ENCODE measurements at regions not wholly inside any gene's neighbourhood (a gene's known extent, or its start where the extent isn't known, plus 50 kb on each side); places are given as distances from the start of the nearest gene placed in this dataset.
"Not testable (repeated sequence)": the region's sequence is repeated elsewhere in the genome, so short reads cannot be mapped to it uniquely, and the experiment has no call there.

DNA sequence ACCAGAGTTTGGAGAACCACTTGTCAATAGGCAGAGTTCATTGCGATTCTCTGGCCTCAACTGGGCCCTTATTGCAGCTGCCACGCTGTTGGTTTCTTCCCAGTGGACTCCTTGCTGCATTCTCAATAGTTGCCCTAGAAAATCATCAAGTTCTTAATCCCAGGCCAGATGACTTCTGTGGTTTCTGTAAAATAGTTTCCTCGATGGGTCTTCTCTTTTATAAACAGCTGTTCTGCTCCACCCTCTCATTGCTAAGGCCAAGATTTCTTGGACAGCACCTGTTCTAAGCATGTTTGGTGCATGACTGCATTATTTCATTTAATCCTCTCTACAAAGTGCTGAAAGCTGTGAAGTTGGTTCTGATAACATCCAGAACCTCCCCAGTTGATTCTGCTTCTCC is 131.0 kb downstream of the BCL2L11 start:
- DNase-seq (ENCODE audit: low spot score): no peak

- DNase-seq (ENCODE audit: low spot score): no peak
These were observed 131.7 kb downstream of the BCL2L11 start for GRCh38 chr2:111252436-111252835.

DNA sequence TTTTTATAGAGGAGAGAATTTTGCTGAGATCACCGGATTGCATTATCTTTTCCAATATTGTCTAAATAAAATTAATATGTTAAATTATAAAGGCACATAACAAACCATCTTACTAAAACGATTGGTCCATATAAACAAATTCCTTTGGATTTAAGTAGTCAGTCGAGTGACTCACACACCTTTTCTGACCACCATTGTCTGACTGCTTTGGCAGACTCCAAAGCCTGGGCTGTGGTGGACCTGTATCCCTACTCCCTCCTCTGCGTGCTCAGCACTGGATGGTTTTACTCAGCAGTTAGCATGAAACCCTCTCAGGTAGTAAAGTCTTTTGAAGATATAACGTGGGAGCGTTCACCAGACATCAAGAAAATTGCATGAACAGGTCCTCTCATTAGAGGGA is 134.2 kb downstream of the BCL2L11 start:
- not testable (repeated sequence) for DNase-seq (ENCODE audit: low spot score)

DNA sequence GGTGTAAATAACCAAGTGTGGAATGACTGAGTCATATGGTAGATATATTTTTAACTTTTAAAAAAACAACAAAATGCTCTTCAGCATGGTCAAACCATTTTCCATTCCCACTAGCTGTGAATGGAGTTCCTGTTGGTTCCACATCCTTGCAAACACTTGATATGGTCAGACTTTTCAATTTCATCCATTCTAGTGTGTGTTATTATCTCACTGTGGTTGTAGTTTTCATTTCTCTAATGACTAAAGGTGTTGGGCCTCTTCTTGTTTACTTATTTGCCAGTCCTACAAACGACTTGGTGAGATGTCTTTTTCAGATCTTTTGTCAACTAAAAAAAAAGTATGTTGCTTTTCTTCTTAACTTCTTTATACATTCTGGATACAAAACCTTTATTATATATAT is 135.9 kb downstream of the BCL2L11 start:
- not testable (repeated sequence) for DNase-seq (ENCODE audit: low spot score)

DNA sequence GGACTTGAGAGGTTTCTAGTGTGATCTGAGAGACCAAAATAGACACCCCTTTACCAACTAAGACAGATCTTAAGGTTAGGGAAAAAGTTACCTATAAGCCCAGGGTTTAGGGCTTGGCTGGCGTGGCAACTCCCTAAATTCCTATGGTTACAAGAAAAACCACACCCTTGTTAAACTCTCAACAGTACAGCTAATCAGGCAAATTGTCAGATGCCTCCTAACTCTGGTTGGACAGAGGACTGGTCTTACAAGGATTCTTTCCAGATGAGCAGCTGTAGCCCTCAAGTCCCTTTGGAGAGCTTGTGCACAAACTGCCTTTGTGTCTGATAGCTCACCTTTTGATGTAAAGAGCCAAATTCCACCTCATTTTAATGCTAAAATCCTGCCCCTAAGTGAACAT is 136.9 kb downstream of the BCL2L11 start:
- DNase-seq (ENCODE audit: low spot score): not testable (repeated sequence)

GRCh38 chr2:111258318-111258717 is 137.6 kb downstream of the BCL2L11 start:
- DNase-seq (ENCODE audit: low spot score): not testable (repeated sequence)

- not testable (repeated sequence) for DNase-seq (ENCODE audit: low spot score)
These were observed 142.1 kb downstream of the BCL2L11 start for GRCh38 chr2:111262627-111263379.

DNA sequence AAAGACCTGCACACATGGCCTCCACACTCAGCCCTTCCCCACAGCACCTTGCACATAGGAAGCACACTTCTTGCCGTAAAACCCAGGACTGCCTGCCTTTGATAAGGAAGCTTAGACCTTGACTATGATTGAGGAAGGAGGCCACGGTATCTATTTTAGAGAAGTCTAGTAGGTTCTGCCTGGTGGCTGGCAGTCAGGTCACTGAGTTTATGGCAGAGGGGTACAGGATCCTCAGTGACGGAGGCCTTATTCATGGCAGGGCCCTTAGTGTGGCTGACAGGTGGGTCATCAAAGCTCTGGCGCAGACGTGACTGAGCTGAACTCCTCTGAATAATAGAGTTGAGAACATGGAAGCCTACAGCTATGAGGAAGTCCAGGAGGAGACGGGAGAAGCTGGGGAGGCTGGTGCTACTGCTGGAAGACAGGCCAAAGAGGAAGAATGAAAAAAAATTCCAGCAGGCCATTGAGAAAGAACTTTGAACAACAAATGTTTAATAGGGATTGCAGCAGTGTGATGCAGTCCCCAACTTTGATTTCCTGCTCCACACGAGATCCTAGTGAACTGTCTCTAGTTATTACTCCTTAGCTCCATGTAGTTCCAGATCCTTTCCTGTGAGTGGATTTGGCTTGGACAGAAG is 142.8 kb downstream of the BCL2L11 start:
- DNase-seq (ENCODE audit: low spot score): not testable (repeated sequence)

DNA sequence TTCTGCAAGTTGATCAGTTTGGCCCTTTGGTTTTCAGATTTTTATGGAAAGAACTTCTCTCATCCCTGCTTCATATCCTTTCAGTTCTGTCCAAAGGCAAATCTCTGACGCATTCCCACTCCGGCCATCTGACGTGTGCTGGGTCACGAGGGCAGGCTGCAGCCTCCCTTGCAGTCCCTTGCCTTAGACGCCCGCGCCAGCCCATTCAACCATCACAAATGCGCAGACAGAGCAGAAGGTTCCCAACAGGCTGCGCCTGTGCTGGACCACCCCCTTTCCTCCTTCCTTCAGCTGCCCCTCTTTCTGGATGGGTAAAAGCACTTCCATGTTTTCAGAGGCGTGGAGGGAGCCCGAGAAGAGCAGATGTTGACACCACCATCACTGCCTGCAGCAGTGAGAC is 144.2 kb downstream of the BCL2L11 start:
- DNase-seq (ENCODE audit: low spot score): not testable (repeated sequence)

GRCh38 chr2:111266556-111266955 is 145.8 kb downstream of the BCL2L11 start:
- not testable (repeated sequence) for DNase-seq (ENCODE audit: low spot score)

- not testable (repeated sequence) for DNase-seq (ENCODE audit: low spot score)
These were observed 146.3 kb downstream of the BCL2L11 start for GRCh38 chr2:111267038-111267437.

- DNase-seq (ENCODE audit: low spot score): not testable (repeated sequence)
These were observed 149.1 kb downstream of the BCL2L11 start for GRCh38 chr2:111269761-111270323.

- DNase-seq (ENCODE audit: low spot score): not testable (repeated sequence)
These were observed 149.9 kb downstream of the BCL2L11 start for GRCh38 chr2:111270569-111270968.

DNA sequence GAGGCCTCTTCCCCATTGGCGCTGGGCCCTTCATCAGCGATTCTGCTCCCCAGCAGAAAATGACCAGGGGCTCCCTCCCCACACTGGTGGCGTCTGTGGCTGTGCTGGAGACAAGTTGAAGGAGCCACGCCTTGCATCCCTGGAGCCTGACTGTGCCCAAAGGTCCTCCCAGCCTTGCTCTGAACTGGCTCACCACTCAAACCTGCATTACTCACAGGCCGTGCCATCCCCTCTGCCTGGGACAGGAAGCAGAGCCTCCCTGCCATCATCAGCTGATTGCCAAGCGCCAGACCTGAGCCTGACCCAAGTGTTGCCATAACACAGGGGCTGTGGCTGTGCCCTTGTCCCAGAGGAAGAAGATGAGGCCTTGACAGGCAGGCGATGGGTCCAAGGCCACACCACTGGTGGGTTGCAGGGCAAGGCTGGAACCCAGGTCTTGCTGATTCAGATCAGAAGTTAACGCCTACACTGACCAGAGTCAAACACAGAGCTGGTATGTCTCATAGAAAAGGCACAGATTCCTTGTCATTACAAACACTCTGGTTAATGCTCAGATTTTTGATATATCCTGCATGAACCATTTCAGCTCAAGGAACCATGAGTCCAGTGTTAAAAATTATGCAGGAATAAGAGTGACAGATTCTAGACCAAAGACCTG is 151.1 kb downstream of the BCL2L11 start:
- DNase-seq (ENCODE audit: low spot score): not testable (repeated sequence)

- not testable (repeated sequence) for DNase-seq (ENCODE audit: low spot score)
These were observed 152.3 kb downstream of the BCL2L11 start for GRCh38 chr2:111273007-111273406.

DNA sequence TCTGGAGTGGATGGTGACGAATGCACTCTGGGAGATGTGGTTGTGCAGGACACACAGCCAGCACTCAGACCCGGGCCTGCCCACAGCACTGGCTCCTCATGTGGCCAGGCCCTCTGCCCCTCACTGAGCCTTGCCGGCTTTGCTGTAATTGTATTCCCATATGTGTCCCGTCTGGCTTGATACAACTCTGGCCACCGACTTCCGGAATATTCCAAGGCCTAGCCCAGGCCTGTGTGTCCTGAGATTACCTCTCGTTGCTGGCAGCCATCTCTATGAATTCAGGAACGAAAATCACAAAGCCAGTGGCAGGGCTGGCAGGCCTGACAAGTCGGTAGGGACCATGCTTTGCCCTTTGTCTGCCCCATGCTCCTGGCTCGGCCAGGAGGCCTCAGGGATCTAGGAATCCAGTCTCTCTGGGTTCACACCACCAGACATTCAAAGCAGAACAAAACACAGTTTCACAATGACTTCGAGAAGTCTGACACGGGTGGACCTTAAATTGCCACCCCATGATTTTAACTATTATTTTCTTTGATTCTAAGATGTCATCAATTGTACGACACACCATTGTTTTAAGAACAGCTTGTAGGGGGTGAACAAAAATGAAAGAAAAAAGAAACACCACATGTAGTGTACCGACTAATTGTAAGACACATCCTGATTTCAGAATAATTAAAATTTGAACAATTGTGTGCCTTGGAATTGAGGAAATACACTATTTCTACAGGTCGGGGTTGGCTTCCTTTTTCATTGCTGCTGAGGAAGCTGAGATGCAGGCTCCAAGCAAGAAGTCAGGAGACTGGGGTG is 154.5 kb downstream of the BCL2L11 start:
- not testable (repeated sequence) for DNase-seq (ENCODE audit: low spot score)

- not testable (repeated sequence) for DNase-seq (ENCODE audit: low spot score)
These were observed 155.1 kb downstream of the BCL2L11 start for GRCh38 chr2:111275854-111276171.

GRCh38 chr2:111278133-111278532 is 157.4 kb downstream of the BCL2L11 start:
- not testable (repeated sequence) for DNase-seq (ENCODE audit: low spot score)

- not testable (repeated sequence) for DNase-seq (ENCODE audit: low spot score)
These were observed 160.1 kb downstream of the BCL2L11 start for GRCh38 chr2:111280709-111281286.

GRCh38 chr2:111282162-111282561 is 161.4 kb downstream of the BCL2L11 start:
- DNase-seq (ENCODE audit: low spot score): not testable (repeated sequence)

Measured in CD4-positive, alpha-beta T cell treated with Interleukin-15 for 4 hours (primary cell).